CD14-positive monocyte (primary cell): ENCODE measurements at regions not wholly inside any gene's neighbourhood (a gene's known extent, or its start where the extent isn't known, plus 50 kb on each side); places are given as distances from the start of the nearest gene placed in this dataset.

Experiments
- DNase-seq, 3 donors: peaks; one replicate each; pipeline ENCODE4 v3.0.0-alpha.2; 2011 to 2022
- H2AFZ ChIP-seq: 2 replicates; pipeline ENCODE4 v1.6.0; 2012; ENCODE audit warnings: mild to moderate bottlenecking, low read depth, low read length, inconsistent platforms; ENCODE audit not compliant: insufficient read depth, poor library complexity, severe bottlenecking
- H3K27ac ChIP-seq, 2 donors: 1 replicate in 1 of 2; 2 replicates in 1 of 2; pipeline ENCODE4 v1.5.1; 2012 to 2013; ENCODE audit warnings: low read length in 2 of 2, control low read depth in 1 of 2, inconsistent platforms in 1 of 2, low read depth in 1 of 2, mild to moderate bottlenecking in 1 of 2
- H3K27me3 ChIP-seq, 2 donors: one replicate each; pipeline versions ENCODE4 v1.6.0 to v1.6.1; 2011 to 2013; ENCODE audit warnings: low read length in 2 of 2; ENCODE audit not compliant: control insufficient read depth in 2 of 2, insufficient read depth in 2 of 2
- H3K36me3 ChIP-seq, 2 donors: replicated peaks in 1 of 2; 1 replicate in 1 of 2; 2 replicates in 1 of 2; pipeline versions ENCODE4 v1.5.1 to v1.6.1; 2012 to 2013; ENCODE audit warnings: low read length in 2 of 2, control low read depth in 1 of 2, inconsistent platforms in 1 of 2, mild to moderate bottlenecking in 1 of 2; ENCODE audit not compliant: insufficient read depth in 2 of 2, control insufficient read depth in 1 of 2
- H3K4me1 ChIP-seq, 2 donors: 1 replicate in 1 of 2; 2 replicates in 1 of 2; pipeline versions ENCODE4 v1.5.1 to v1.6.1; 2012 to 2013; ENCODE audit warnings: low read length in 2 of 2, control low read depth in 1 of 2, inconsistent platforms in 1 of 2, mild to moderate bottlenecking in 1 of 2, moderate library complexity in 1 of 2; ENCODE audit not compliant: insufficient read depth in 2 of 2, control insufficient read depth in 1 of 2
- H3K4me2 ChIP-seq: replicated peaks from 2 replicates; pipeline ENCODE3; 2012; ENCODE audit warnings: low read length, moderate library complexity, mild to moderate bottlenecking; ENCODE audit not compliant: poor library complexity, severe bottlenecking; ENCODE audit errors: extremely low read depth
- H3K4me3 ChIP-seq, 3 experiments: fragments of 200-600 bp in 1 of 3; sonication (generic) in 1 of 3; replicated peaks in 1 of 3; 1 replicate in 2 of 3; 2 replicates in 1 of 3; pipeline ENCODE4 v1.5.1; 2011 to 2013; ENCODE audit warnings: low read length in 3 of 3, mild to moderate bottlenecking in 3 of 3, control low read depth in 2 of 3, low read depth in 2 of 3, inconsistent platforms in 1 of 3, moderate library complexity in 1 of 3
- H3K79me2 ChIP-seq: 2 replicates; pipeline ENCODE4 v1.6.0; 2012; ENCODE audit warnings: mild to moderate bottlenecking, control low read depth, inconsistent platforms, low read length, moderate library complexity; ENCODE audit not compliant: insufficient read depth
- H3K9ac ChIP-seq: 2 replicates; pipeline ENCODE4 v1.6.0; 2017; ENCODE audit warnings: low read length, mild to moderate bottlenecking; ENCODE audit not compliant: insufficient read depth, poor library complexity, severe bottlenecking
- H3K9me3 ChIP-seq, 2 donors: replicated peaks in 1 of 2; 1 replicate in 1 of 2; 2 replicates in 1 of 2; pipeline versions ENCODE4 v1.5.1 to v1.6.1; 2012 to 2013; ENCODE audit warnings: low read length in 2 of 2, control low read depth in 1 of 2; ENCODE audit not compliant: control insufficient read depth in 1 of 2, insufficient read depth in 1 of 2
- H4K20me1 ChIP-seq: 2 replicates; pipeline ENCODE4 v1.6.0; 2012; ENCODE audit warnings: mild to moderate bottlenecking, low read length, control low read depth, moderate library complexity; ENCODE audit not compliant: insufficient read depth
- H3K27ac Mint-ChIP-seq, 7 donors: one replicate each; pipeline ENCODE4 v1.8.0; 2020; ENCODE audit warnings: mild to moderate bottlenecking in 7 of 7, mixed read lengths in 7 of 7, moderate library complexity in 6 of 7, inconsistent platforms in 2 of 7
- H3K27me3 Mint-ChIP-seq, 3 donors: one replicate each; pipeline ENCODE4 v1.8.0; 2021 to 2022; ENCODE audit warnings: low read depth in 3 of 3, mild to moderate bottlenecking in 3 of 3, mixed read lengths in 3 of 3, moderate library complexity in 3 of 3, inconsistent platforms in 1 of 3
- H3K36me3 Mint-ChIP-seq, 2 donors: one replicate each; pipeline ENCODE4 v1.8.0; 2020; ENCODE audit warnings: mixed read lengths in 2 of 2, inconsistent platforms in 1 of 2, mild to moderate bottlenecking in 1 of 2
- H3K4me1 Mint-ChIP-seq: one replicate; pipeline ENCODE4 v1.8.0; 2020; ENCODE audit warnings: mild to moderate bottlenecking, mixed read lengths
- H3K4me3 Mint-ChIP-seq, 2 donors: one replicate each; pipeline ENCODE4 v1.8.0; 2020; ENCODE audit warnings: mild to moderate bottlenecking in 2 of 2, mixed read lengths in 2 of 2, moderate library complexity in 1 of 2
- H3K9me3 Mint-ChIP-seq, 7 donors: one replicate each; pipeline ENCODE4 v1.8.0; 2020 to 2022; ENCODE audit warnings: mixed read lengths in 7 of 7, mild to moderate bottlenecking in 6 of 7, moderate library complexity in 6 of 7, inconsistent platforms in 2 of 7
- CTCF ChIP-seq: fragments of 200-600 bp; IDR thresholded peaks from one replicate; pipeline ENCODE4 v1.8.0; 2022; ENCODE audit warnings: antibody characterized with exemption, mild to moderate bottlenecking
- WGBS: methylation state at CpG from one replicate; pipeline ENCODE4 v1.1.5; 2013; ENCODE audit warnings: missing lambda C conversion rate; ENCODE audit not compliant: insufficient coverage; 5-methylcytosine and 5-hydroxymethylcytosine counted together
- intact Hi-C, 2 donors: fragments of 100-400 bp; cut with micrococcal nuclease; formaldehyde crosslinking; loops; one replicate each; pipeline versions ENCODE4 v1.15.0 to v1.15.1; 2023

GRCh38 chr2:176854062-176854461 is 358.5 kb upstream of the HNRNPA3 start:
- intact Hi-C loops: no loop called here
- H3K36me3 ChIP-seq: no peaks in the 10 kb centered on the region
- Mint-ChIP-seq H3K27ac (no peak overlapping the region), H3K4me1 (peaks cover 3% of the 10 kb centered on the region), H3K27me3 (peaks cover 0 to 3% (median 2%) of the 10 kb centered on the region in 3 donors), H3K4me3 (no peak overlapping the region), H3K36me3 (no peaks in the 10 kb centered on the region), H3K9me3 (peaks cover 0 to 1% (median 0%) of the 10 kb centered on the region in 7 donors)
- no peaks in the 10 kb centered on the region for H3K4me1 ChIP-seq
- H2AFZ ChIP-seq: no peak overlapping the region
- H3K9ac ChIP-seq: no peak overlapping the region
- no peaks in the 10 kb centered on the region for H3K9me3 ChIP-seq
- TF ChIP-seq CTCF: no peak
- no peaks in the 10 kb centered on the region for H4K20me1 ChIP-seq
- no peak overlapping the region for H3K4me3 ChIP-seq
- H3K4me2 ChIP-seq: no peak overlapping the region
- H3K27me3 ChIP-seq: no peaks in the 10 kb centered on the region
- no peaks in the 10 kb centered on the region for H3K79me2 ChIP-seq
- WGBS: no CpG with 5 or more reads among the region's 1 CpG
- no peak overlapping the region for H3K27ac ChIP-seq
- DNase-seq: no peak

- WGBS: 100% methylated on average over 1 of the region's 3 CpGs
- peaks cover 0 to 3% (median 2%) of the 10 kb centered on the region in 3 donors for H3K27me3 Mint-ChIP-seq
Observed at GRCh38 chr2:176854878-176855277, 357.7 kb upstream of the HNRNPA3 start.

More at GRCh38 chr2:176854878-176855277, 357.7 kb upstream of the HNRNPA3 start:
- Histone ChIP-seq H3K4me3 (no peak overlapping the region), H3K9me3 (no peaks in the 10 kb centered on the region), H3K27me3 (no peaks in the 10 kb centered on the region), H3K79me2 (no peaks in the 10 kb centered on the region), H3K4me2 (no peak overlapping the region), H4K20me1 (no peaks in the 10 kb centered on the region), H3K9ac (no peak overlapping the region), H3K4me1 (no peaks in the 10 kb centered on the region), H3K36me3 (no peaks in the 10 kb centered on the region), H3K27ac (no peak overlapping the region), H2AFZ (no peak overlapping the region)
- H3K4me3 Mint-ChIP-seq: no peak overlapping the region
- intact Hi-C loops: no loop called here
- DNase-seq: no peak
- H3K4me1 Mint-ChIP-seq: peaks cover 3% of the 10 kb centered on the region
- H3K36me3 Mint-ChIP-seq: no peaks in the 10 kb centered on the region
- no peak overlapping the region for H3K27ac Mint-ChIP-seq
- TF ChIP-seq CTCF: no peak
- H3K9me3 Mint-ChIP-seq: peaks cover 0 to 1% (median 0%) of the 10 kb centered on the region in 7 donors
